Prostate gland (tissue), 2 donors: ENCODE measurements at regions not wholly inside any gene's neighbourhood (a gene's known extent, or its start where the extent isn't known, plus 50 kb on each side); places are given as distances from the start of the nearest gene placed in this dataset.

Experiments
- POLR2A ChIP-seq: fragments of 450-650 bp; IDR thresholded peaks from one replicate; pipeline ENCODE4 v1.6.1; 2016; ENCODE audit warnings: antibody characterized with exemption, mild to moderate bottlenecking
- TF ChIP-seq, protein P1 (sequence below), 4 experiments: fragments of 200-600 bp in 2 of 4; fragments of 450-650 bp in 2 of 4; sonication (generic) in 2 of 4; IDR thresholded peaks; 1 replicate in 3 of 4; 2 replicates in 1 of 4; pipeline ENCODE4 v1.5.1; 2016 to 2019; ENCODE audit warnings: antibody characterized with exemption in 4 of 4, mild to moderate bottlenecking in 2 of 4, moderate library complexity in 2 of 4

DNA sequence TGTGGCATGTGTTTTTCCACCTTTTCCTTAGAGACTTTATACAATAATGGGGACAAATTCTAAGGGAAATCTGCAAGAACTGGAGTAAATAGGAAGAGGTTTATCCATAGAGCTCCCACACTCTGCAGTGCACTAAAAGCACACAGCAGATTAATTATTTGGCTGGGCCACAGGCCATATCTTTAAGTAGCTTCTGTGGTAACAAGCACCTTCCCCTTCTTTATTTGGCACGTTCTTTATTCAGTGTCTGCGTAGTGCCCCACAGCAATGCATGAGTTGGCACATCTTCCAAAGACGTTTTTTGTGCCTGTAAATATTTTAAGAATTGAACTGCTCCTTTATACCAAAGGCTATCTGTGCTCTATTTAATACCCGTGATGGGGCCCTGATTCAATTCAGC, 104.9 kb upstream of the MBL2 start:
- TF ChIP-seq, protein P1, sequence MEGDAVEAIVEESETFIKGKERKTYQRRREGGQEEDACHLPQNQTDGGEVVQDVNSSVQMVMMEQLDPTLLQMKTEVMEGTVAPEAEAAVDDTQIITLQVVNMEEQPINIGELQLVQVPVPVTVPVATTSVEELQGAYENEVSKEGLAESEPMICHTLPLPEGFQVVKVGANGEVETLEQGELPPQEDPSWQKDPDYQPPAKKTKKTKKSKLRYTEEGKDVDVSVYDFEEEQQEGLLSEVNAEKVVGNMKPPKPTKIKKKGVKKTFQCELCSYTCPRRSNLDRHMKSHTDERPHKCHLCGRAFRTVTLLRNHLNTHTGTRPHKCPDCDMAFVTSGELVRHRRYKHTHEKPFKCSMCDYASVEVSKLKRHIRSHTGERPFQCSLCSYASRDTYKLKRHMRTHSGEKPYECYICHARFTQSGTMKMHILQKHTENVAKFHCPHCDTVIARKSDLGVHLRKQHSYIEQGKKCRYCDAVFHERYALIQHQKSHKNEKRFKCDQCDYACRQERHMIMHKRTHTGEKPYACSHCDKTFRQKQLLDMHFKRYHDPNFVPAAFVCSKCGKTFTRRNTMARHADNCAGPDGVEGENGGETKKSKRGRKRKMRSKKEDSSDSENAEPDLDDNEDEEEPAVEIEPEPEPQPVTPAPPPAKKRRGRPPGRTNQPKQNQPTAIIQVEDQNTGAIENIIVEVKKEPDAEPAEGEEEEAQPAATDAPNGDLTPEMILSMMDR (IDR thresholded peaks at IDR 0.05) = no peak
- TF ChIP-seq POLR2A = no peak
